ENCODE measurements at regions not wholly inside any gene's neighbourhood (a gene's known extent, or its start where the extent isn't known, plus 50 kb on each side); places are given as distances from the start of the nearest gene placed in this dataset.

GRCh38 chr1:185567440-185567839 lies 166.8 kb upstream of the HMCN1 start:
- TF ChIP-seq CTCF (IDR thresholded peaks at IDR 0.05; ENCODE audit: extremely low read depth in 1 of 2, insufficient read depth in 1 of 2, low read depth in 1 of 2, low read length in 2 of 2), result no peak
- TF ChIP-seq EZH2 (IDR thresholded peaks at IDR 0.05; ENCODE audit: borderline replicate concordance, low read depth, low read length, severe bottlenecking), result no peak

All from endothelial cell of umbilical vein (primary cell).